ENCODE measurements at regions not wholly inside any gene's neighbourhood (a gene's known extent, or its start where the extent isn't known, plus 50 kb on each side); places are given as distances from the start of the nearest gene placed in this dataset.
A peak's percentile ranks its signal among the peaks of the same experiment; 100 is the strongest.

DNA sequence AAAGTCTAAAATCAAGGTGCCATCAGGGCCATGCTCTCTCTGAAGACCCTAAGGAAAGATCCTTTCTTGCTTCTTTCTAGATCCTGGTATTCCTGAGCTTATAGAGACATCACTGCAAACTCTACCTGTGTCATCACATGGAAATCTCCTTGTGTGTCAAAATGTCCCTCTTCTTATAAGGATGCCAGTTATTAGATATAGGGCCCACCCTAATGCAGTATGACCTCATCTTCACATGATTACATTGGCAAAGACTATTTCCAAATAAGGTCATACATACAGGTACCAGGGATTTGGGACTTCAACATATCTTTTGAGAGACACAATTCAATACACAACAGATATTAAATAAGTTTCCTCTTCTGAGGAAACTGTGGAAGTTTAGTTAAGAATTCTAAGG is 123.9 kb downstream of the UNC5CL start:
- Histone ChIP-seq H3K27ac (no peak overlapping the region), H3K4me3 (no peak overlapping the region), H3K4me1 (no peaks in the 10 kb centered on the region), H3K9me3 (no peaks in the 10 kb centered on the region), H3K36me3 (no peaks in the 10 kb centered on the region), H3K27me3 (no peaks in the 10 kb centered on the region)
- DNase-seq (no peak), ATAC-seq (no peak)
- intact Hi-C loops (cut with DNase I; ENCODE audit: low total_unique reads) (no loop called here), in situ Hi-C loops (cut with MboI; ENCODE audit: low sequenced_read_pairs in 4 of 4) (no loop called here)
- TF ChIP-seq, protein P1, sequence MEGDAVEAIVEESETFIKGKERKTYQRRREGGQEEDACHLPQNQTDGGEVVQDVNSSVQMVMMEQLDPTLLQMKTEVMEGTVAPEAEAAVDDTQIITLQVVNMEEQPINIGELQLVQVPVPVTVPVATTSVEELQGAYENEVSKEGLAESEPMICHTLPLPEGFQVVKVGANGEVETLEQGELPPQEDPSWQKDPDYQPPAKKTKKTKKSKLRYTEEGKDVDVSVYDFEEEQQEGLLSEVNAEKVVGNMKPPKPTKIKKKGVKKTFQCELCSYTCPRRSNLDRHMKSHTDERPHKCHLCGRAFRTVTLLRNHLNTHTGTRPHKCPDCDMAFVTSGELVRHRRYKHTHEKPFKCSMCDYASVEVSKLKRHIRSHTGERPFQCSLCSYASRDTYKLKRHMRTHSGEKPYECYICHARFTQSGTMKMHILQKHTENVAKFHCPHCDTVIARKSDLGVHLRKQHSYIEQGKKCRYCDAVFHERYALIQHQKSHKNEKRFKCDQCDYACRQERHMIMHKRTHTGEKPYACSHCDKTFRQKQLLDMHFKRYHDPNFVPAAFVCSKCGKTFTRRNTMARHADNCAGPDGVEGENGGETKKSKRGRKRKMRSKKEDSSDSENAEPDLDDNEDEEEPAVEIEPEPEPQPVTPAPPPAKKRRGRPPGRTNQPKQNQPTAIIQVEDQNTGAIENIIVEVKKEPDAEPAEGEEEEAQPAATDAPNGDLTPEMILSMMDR (IDR thresholded peaks at IDR 0.05 in 4 of 5, conservative IDR thresholded peaks at IDR 0.05 in 1 of 5), result no peak
- TF ChIP-seq POLR2A (IDR thresholded peaks at IDR 0.05), result no peak

DNA sequence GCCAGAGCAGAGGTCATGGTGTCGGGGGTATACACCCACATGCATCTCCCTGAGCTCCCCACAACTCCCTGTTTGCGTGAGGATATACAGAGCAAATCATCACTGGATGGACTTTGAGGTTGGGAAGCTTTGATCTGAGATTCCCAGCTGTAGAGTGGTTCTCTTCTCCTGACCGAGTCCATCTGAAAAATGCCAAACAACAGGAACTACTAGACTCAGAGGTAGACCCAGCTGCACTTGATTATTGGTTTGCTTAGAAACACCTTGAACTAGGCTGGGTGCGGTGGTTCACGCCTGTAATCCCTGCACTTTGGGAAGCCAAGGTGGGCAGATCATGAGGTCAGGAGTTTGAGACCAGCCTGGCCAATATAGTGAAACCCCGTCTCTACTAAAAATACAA is 125.0 kb downstream of the UNC5CL start:
- intact Hi-C loops (cut with DNase I; ENCODE audit: low total_unique reads) (no loop called here), in situ Hi-C loops (cut with MboI; ENCODE audit: low sequenced_read_pairs in 4 of 4) (no loop called here)
- no peak for TF ChIP-seq POLR2A (IDR thresholded peaks at IDR 0.05)
- TF ChIP-seq, protein P1 (IDR thresholded peaks at IDR 0.05 in 4 of 5, conservative IDR thresholded peaks at IDR 0.05 in 1 of 5), result no peak
- Histone ChIP-seq H3K36me3 (no peaks in the 10 kb centered on the region), H3K4me3 (no peak overlapping the region), H3K9me3 (no peaks in the 10 kb centered on the region), H3K27ac (no peak overlapping the region), H3K27me3 (no peaks in the 10 kb centered on the region), H3K4me1 (no peaks in the 10 kb centered on the region)
- DNase-seq (no peak), ATAC-seq (no peak)

DNA sequence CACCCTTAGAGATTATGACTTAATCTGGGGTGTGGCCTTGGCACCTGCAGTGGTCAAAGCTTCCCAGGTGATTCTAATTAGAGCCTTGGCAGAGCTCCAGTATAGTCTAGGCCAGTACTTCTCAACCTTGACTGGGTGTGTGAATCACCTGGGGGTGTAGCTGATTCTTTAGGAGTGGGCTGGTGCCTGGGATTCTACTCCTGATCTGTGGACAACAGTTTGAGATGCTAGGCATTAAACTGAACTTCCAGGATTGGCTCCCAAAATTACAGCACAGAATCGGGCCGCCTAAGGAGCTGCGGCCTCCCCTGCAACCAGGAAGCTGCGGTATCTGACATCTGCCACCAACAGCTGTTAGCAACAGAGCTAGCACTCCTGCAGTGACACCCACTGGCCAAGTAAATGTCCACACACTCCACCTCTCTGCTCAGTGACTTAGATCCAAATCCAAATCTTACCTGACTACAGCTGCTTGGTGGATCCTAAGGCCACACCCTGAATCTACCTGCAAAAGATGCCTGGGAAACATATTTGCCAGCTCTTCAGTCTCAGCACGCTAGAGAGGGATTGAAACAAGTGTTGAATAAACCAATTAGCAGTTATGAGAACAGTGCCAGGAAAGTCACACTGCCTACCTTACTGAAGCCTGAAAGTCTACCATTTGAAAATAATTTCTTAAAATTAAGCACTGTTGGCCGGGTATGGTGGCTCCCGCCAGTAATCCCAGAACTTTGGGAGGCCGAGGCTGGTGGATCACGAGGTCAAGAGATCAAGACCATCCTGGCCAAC is 126.7 kb downstream of the UNC5CL start:
- ATAC-seq (peak; percentile 90 to 97), DNase-seq (peak in 1 of 2 donors; percentile 59)
- Histone ChIP-seq H3K27ac (no peak overlapping the region), H3K4me3 (no peak overlapping the region), H3K27me3 (no peaks in the 10 kb centered on the region), H3K4me1 (peaks cover 6 to 7% of the 10 kb centered on the region in 2 donors), H3K36me3 (no peaks in the 10 kb centered on the region), H3K9me3 (no peaks in the 10 kb centered on the region)
- TF ChIP-seq POLR2A (IDR thresholded peaks at IDR 0.05), result no peak
- TF ChIP-seq, protein P1 (IDR thresholded peaks at IDR 0.05 in 4 of 5, conservative IDR thresholded peaks at IDR 0.05 in 1 of 5), result peak; percentile 39 to 67 (median 63)
- in situ Hi-C loops (cut with MboI; ENCODE audit: low sequenced_read_pairs in 4 of 4), result no loop called here
- intact Hi-C loops (cut with DNase I; ENCODE audit: low total_unique reads), result loop anchor here (1.0 kb wide), 1 partner anchor 17 kb away; no protein-coding TSS in a partner anchor

DNA sequence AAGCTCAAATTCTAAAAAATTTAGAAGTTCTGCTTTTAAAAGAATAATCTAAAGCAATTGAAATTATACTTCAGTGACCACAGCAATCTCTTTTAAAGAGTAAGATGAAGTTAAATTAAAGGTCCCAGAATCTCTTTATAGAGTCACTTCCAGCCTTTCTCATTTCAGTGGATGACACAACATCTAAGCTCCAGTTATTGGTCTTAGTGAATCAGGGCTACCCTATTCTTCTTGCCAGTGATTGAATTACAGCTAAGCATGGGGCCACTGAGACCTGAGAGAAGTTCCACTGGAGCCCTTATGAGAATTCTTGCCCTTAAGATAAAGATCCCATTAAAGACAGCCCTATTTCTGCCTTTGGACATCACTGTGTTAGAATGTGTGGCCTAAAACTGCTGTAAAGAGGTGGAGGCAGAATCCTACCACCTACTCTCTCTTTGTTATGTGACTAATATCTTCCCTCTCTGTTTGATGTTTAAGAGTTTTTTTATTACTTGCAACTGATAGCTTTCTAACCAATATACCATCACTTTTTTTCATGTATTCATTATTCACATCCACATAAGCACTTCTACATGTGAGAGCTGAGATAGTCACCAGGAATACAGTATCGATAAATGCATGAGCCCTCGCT is 128.6 kb downstream of the UNC5CL start:
- intact Hi-C loops (cut with DNase I; ENCODE audit: low total_unique reads) (no loop called here), in situ Hi-C loops (cut with MboI; ENCODE audit: low sequenced_read_pairs in 4 of 4) (no loop called here)

More for the DNA sequence above, 128.6 kb downstream of the UNC5CL start:
- H3K27me3 ChIP-seq, result no peaks in the 10 kb centered on the region
- no peak overlapping the region for H3K4me3 ChIP-seq
- no peak overlapping the region for H3K27ac ChIP-seq
- no peaks in the 10 kb centered on the region for H3K36me3 ChIP-seq
- H3K4me1 ChIP-seq, result peaks cover 9 to 15% of the 10 kb centered on the region in 2 donors
- TF ChIP-seq POLR2A (IDR thresholded peaks at IDR 0.05), result no peak
- TF ChIP-seq, protein P1 (IDR thresholded peaks at IDR 0.05 in 4 of 5, conservative IDR thresholded peaks at IDR 0.05 in 1 of 5), result no peak
- DNase-seq (no peak), ATAC-seq (no peak)
- H3K9me3 ChIP-seq, result no peaks in the 10 kb centered on the region
